Stimulated activated CD4-positive, alpha-beta T cell treated with anti-CD3 and anti-CD28 coated beads, Interleukin-4, amount 100 ng/mL, for 48 hours (primary cell): ENCODE measurements at regions not wholly inside any gene's neighbourhood (a gene's known extent, or its start where the extent isn't known, plus 50 kb on each side); places are given as distances from the start of the nearest gene placed in this dataset.

Experiments used
- DNase-seq, 2 donors: peaks; one replicate each; pipeline ENCODE4 v3.0.0-alpha.2; 2020; ENCODE audit warnings: low read depth in 2 of 2

DNA sequence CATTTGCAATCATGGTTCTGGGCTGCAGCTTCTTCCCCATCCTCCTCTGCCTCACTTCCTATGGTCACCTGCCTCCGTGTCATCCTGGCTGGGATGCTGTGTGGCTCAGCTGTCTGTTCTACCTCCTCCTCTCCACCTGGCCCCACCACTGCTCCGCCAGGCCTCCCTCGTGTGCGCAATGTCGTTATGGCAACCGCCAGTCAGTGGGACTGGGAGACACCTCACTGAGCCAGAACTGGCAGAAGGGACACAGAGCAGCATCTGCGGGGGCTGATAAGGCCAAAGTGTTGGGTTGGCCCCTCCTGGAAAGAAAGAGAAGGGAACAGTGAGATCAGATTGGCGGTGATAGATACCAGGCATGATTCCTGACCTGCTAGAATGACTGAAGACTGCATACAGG, 527.5 kb downstream of the INHBA start:
- DNase-seq: no peak

DNA sequence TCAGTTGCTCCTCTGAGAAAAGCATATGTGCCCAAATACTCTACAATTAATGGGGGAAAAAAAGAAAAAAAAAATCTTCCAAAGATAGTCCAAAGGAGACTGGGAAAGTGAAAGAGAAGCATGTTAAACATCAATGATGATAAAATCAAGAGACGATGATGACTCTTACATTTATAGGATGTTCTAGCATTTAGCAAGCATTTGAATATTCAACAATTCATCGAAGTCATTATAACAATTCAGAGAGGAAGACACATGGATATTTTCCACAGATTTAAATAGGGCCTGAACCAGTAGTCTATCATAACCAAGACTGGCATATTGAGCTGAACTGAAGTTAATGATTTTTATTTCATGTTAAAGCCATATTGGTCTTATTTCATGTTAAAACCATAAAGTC, 528.4 kb downstream of the INHBA start:
- no peak for DNase-seq

GRCh38 chr7:41170466-41170865, 532.4 kb downstream of the INHBA start:
- no peak for DNase-seq

GRCh38 chr7:41169317-41169716, 533.6 kb downstream of the INHBA start:
- no peak for DNase-seq

DNA sequence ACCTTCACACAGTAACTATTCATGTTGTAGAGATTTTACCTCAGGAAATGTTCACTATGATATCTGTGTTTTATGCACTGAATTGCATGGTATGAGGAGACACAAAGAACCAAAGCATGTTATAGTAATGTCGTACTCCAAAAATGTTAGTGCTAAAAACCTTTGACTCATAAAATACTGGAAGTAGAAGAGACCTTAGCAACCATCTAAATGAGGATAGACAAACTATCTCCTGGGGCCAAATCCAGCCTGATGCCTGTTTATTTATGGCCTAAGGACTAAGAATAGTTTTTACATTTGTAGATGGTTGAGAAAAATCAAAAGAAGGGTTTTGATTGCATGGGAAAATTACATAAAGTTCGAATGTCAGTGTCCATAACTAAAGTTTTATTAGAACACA, 535.1 kb downstream of the INHBA start:
- no peak for DNase-seq

DNA sequence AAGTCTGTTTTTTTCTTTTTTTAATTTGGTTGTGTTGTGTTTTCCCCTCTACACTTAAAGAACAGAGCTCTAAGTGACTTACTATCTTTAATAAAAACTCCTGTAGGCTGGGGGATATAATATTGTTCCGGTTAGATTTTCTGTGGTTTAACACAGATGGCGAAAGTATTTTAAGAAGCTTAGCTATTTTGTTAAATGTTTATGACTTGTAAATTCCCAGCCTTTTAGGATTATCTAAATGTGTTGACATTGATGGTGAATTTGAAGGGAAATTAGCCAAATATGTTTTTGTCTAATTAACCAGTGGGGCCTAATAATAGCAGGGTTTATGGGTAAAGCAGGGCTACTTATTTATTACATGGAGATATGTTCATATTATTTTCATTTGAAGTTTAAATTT, 538.5 kb downstream of the INHBA start:
- DNase-seq: no peak

DNA sequence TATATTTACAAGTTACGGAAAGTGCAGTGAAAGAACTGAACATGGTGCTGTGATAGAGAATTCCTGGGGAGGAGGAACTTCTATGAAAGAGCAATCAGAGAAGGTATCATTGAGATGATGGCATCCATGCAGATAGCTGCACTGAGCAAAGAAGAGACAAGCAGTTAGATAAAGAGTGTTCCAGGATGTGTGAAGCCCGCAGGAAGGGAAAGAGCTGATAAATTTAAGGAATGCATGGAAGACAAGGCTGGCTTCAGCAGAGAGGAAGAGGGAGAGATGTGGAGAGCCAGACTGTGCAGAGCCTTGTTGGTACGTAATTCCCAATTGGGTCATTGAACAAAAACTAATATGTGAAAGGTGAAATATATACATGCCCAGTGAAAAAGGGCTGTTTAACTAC, 538.9 kb downstream of the INHBA start:
- no peak for DNase-seq

DNA sequence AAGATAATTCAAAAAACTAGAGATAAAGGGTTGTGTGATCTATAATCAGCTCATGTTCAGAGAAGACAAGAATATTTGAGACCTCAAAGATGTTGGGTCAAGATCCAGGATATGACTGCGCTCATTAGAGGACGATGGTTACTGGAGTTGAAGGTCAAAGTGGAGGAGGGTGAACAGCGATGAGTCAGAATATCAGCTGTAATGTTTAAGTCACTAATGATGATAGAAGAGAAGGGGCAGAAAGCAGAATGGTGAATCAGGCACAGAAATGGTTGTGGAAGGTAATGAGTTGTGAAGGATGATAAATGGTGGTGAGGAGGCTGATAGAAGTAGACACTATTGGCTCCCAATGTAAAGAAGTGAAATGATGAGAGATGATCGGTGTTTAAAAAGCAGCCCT, 540.3 kb downstream of the INHBA start:
- DNase-seq: no peak

DNA sequence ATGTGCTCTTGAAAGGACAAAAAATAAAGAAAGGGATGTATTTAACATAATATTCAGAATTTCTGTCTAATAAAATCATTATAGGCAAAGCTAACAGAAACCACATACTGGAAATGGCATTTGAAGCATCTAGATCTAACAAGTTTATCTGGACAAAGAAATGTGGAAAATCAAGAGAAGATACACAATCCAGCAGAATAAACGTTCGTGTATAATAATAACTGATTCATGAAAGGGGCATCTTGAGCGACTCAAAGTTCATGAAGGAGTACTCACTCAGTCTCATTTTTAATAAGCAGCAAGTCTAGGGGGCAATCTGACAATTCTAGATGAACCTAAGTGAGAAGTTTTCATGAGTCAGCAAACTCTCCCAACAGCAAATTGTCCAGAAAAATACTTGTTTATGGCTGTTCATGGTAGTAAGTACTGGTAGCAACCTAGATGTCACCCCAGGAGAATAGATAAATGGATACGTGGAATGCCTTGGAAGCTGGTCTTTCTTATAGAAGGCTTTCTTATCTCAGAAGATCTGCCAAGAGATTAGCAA, 541.8 kb downstream of the INHBA start:
- no peak for DNase-seq

DNA sequence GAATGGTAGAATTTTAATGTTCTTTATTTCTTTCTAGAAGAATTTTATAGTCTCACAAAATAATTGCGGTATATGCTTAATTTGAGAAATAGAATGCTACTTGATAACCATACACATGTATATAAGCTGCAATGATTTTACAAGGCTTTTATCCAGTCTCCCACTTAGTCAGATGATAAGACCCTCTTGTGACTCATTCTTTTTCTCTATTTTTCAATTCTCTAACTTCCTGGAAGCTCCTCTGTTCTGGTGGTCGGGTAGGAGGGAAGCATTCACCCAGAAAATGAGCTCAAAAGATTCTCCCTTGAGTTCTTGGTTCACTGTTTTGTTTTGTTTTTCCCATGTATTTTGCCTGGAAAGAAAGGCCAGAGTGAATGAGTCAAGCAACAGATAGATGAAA, 546.6 kb downstream of the INHBA start:
- DNase-seq: no peak

DNA sequence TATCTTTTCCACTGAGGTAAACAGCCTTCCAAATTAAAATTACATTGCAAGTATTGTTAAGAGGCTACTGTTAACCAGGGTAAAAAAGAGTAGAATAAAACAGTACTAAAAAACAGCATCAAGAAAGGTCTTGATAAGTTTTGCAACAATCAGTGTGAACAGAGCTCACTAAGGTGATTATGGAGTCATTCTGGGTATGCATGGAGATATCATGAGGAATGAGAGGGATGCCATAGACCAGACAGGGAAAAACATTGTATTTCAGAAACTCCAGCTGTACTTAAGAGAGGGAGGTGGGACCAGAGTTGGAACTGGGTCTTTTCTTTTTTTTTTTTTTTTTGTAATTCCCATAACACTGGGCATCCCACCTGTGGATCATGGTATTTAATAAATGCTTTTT, 549.6 kb downstream of the INHBA start:
- DNase-seq: no peak

GRCh38 chr7:41152179-41152678, 550.7 kb downstream of the INHBA start:
- DNase-seq: no peak

GRCh38 chr7:41149576-41149975, 553.3 kb downstream of the INHBA start:
- DNase-seq: no peak

GRCh38 chr7:41148521-41148951, 554.4 kb downstream of the INHBA start:
- no peak for DNase-seq

GRCh38 chr7:41147606-41148485, 555.0 kb downstream of the INHBA start:
- DNase-seq: no peak

DNA sequence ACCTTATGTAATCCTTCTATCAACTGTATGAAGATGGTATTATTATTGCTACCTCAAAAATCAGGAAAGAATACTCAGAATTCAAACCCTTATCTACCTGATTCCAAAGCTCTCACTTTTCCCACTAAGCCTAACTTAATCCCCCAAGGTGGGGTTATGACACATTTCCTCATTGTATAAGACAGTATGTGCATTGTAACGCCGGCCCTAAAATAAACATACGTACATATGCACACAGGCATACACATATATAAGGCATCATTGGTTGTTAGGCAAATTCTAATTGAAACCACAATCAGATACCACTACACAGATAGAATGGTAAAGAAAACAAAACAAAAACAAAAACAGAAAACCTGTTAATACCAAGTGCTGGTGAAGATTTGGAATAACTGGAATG, 556.5 kb downstream of the INHBA start:
- no peak for DNase-seq

DNA sequence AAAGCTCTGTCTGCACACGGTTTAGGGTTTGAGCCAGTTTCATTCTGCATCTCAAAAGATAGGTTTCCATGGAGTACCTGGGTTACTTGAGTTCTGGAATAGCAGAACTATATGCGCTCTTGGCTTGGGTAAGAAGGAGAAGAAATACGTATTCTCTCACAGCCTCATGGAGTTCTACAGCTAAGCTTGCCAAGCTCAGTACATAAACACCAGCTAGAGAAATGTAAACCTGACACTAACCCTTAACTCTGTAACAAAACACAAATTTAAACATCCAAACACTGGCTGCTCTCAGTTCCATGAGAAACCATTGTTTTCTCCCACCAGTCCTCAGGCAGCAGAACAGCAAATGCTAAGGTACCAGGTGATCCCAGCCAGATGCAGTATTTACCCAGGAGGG, 557.2 kb downstream of the INHBA start:
- no peak for DNase-seq

GRCh38 chr7:41142904-41143473, 559.9 kb downstream of the INHBA start:
- DNase-seq: no peak

- DNase-seq: no peak
Observed at GRCh38 chr7:41139789-41140188, 563.1 kb downstream of the INHBA start.

GRCh38 chr7:41136551-41136950, 566.3 kb downstream of the INHBA start:
- no peak for DNase-seq

GRCh38 chr7:41135511-41135910, 567.4 kb downstream of the INHBA start:
- DNase-seq: no peak

DNA sequence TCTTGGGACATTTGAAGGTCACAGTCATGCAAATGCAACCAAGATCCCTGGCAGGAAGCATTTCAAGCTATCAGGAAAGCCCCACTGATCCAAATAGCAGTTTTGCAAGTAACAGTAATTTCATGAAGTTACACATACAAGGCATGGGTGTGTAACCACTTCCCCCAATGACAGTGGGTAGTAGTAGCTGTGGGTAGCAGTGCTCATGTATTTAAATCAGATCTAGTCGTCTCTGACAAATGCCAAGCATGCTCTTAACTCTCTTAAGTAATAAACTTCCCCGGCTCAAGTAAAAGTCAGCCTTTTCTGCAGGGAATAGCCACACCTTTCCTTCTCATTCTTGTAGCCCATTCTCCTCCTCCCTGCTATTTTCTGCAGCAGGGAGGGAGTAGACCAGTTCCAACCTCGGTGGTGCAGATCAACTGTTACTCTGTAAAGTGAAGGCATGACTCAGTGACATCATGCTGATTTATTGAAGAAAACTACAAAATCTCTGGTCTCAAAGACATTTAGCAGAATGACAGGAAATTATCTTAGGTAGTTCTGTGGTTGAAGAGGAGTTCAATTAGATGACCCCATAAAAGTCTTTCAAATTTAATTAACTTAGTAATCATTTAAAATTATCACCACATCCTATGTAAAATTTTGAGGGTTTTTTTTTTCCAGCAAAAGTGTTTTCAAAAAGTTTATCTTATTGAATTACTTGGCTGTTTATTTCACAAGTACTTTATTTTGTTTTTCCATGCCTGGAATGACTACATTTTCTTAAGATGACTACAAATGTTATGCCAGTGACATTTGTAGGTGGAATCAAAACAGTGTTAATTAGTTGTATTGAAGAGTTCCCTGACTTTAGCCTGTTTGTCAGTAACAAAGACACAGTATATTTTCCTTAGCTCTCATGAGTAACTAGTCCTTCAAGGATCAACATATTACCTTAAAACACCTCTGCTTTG, 568.3 kb downstream of the INHBA start:
- DNase-seq: no peak
